Caco-2 (cell line): ENCODE measurements at regions not wholly inside any gene's neighbourhood (a gene's known extent, or its start where the extent isn't known, plus 50 kb on each side); places are given as distances from the start of the nearest gene placed in this dataset.

Experiments
- BruUV-seq: library from RNA; stranded (reverse); fragments of 400-500 nt; replicated peaks from 2 replicates; lab custom pipeline; 2021; lab: Mats Ljungman, UMichigan
- CTCF ChIA-PET: fragments of 300-600 bp; sonication (Branson Sonifier 250); formaldehyde crosslinking; loops from one replicate; lab custom pipeline; 2022; ENCODE audit warnings: antibody characterized with exemption; lab: Charles Lee
- POLR2A ChIA-PET: fragments of 300-600 bp; sonication (Branson Sonifier 250); formaldehyde crosslinking; loops from one replicate; lab custom pipeline; 2022; ENCODE audit warnings: antibody characterized with exemption; lab: Charles Lee
- DNase-seq, 2 experiments: peaks; one replicate each; pipeline versions ENCODE4 v3.0.0 to v3.0.0-alpha.2; 2020 to 2022
- H3K27me3 ChIP-seq: replicated peaks from 2 replicates; pipeline ENCODE4 v1.6.0; 2011; ENCODE audit warnings: low read length; ENCODE audit not compliant: control insufficient read depth, insufficient read depth
- H3K36me3 ChIP-seq: 2 replicates; pipeline ENCODE4 v1.5.1; 2011; ENCODE audit warnings: low read length; ENCODE audit not compliant: control insufficient read depth, insufficient read depth
- H3K4me1 ChIP-seq: fragments of 250-450 bp; sonication (Bioruptor Pico); 2 replicates; pipeline ENCODE4 v1.5.1; 2020; ENCODE audit warnings: mild to moderate bottlenecking
- H3K4me3 ChIP-seq: 2 replicates; pipeline ENCODE4 v1.5.1; 2011; ENCODE audit warnings: low read depth, mild to moderate bottlenecking, control low read depth, low read length
- H3K9me3 ChIP-seq: fragments of 250-450 bp; sonication (Bioruptor Pico); 2 replicates; pipeline ENCODE4 v1.5.1; 2020; ENCODE audit warnings: mild to moderate bottlenecking, moderate library complexity
- H3K27ac Mint-ChIP-seq: one replicate; pipeline ENCODE4 v1.8.0; 2022; ENCODE audit warnings: mixed read lengths; ENCODE audit not compliant: unreplicated experiment
- H3K27me3 Mint-ChIP-seq: one replicate; pipeline ENCODE4 v1.8.0; 2022; ENCODE audit warnings: mixed read lengths; ENCODE audit not compliant: insufficient read depth, unreplicated experiment
- H3K36me3 Mint-ChIP-seq: one replicate; pipeline ENCODE4 v1.8.0; 2022; ENCODE audit warnings: mild to moderate bottlenecking, mixed read lengths; ENCODE audit not compliant: insufficient read depth, unreplicated experiment
- H3K4me1 Mint-ChIP-seq: one replicate; pipeline ENCODE4 v1.8.0; 2022; ENCODE audit warnings: low read depth, mixed read lengths; ENCODE audit not compliant: unreplicated experiment
- H3K4me3 Mint-ChIP-seq: one replicate; pipeline ENCODE4 v1.8.0; 2022; ENCODE audit warnings: mild to moderate bottlenecking, moderate library complexity, mixed read lengths; ENCODE audit not compliant: unreplicated experiment
- H3K9me3 Mint-ChIP-seq: one replicate; pipeline ENCODE4 v1.8.0; 2022; ENCODE audit warnings: mixed read lengths; ENCODE audit not compliant: unreplicated experiment
- CTCF ChIP-seq, 2 experiments: fragments of 200-600 bp in 1 of 2; IDR thresholded peaks; 1 replicate in 1 of 2; 2 replicates in 1 of 2; pipeline versions ENCODE4 v1.5.1 to v1.8.0; 2011 to 2022; ENCODE audit warnings: antibody characterized with exemption in 1 of 2, control low read depth in 1 of 2, inconsistent platforms in 1 of 2, low read depth in 1 of 2, low read length in 1 of 2, mild to moderate bottlenecking in 1 of 2, moderate library complexity in 1 of 2; ENCODE audit not compliant: insufficient read depth in 1 of 2, severe bottlenecking in 1 of 2, unreplicated experiment in 1 of 2
- intact Hi-C: fragments of 100-400 bp; cut with micrococcal nuclease; formaldehyde crosslinking; loops from one replicate; pipeline ENCODE4 v1.10.0; 2022; ENCODE audit not compliant: unreplicated experiment

- TF ChIP-seq CTCF (IDR thresholded peaks at IDR 0.05; ENCODE audit: insufficient read depth in 1 of 2, low read depth in 1 of 2, low read length in 1 of 2, severe bottlenecking in 1 of 2, unreplicated experiment in 1 of 2): no peak
- no peak for DNase-seq
- intact Hi-C loops: no loop called here
- Mint-ChIP-seq H3K27me3 (peaks cover 7% of the 10 kb centered on the region), H3K27ac (no peak overlapping the region), H3K4me1 (peaks cover 5% of the 10 kb centered on the region), H3K36me3 (peaks cover 6% of the 10 kb centered on the region), H3K9me3 (no peaks in the 10 kb centered on the region), H3K4me3 (no peak overlapping the region)
- no peaks in the 10 kb centered on the region for H3K9me3 ChIP-seq
- no peaks in the 10 kb centered on the region for H3K4me1 ChIP-seq
- ChIA-PET POLR2A (no interaction called here), CTCF (no interaction called here)
- no peaks in the 10 kb centered on the region for H3K27me3 ChIP-seq
- H3K4me3 ChIP-seq: no peak overlapping the region
- BruUV-seq: no TSS peak
- H3K36me3 ChIP-seq: no peaks in the 10 kb centered on the region
Observed at GRCh38 chr3:16024548-16024947, 149.9 kb upstream of the GALNT15 start.

DNA sequence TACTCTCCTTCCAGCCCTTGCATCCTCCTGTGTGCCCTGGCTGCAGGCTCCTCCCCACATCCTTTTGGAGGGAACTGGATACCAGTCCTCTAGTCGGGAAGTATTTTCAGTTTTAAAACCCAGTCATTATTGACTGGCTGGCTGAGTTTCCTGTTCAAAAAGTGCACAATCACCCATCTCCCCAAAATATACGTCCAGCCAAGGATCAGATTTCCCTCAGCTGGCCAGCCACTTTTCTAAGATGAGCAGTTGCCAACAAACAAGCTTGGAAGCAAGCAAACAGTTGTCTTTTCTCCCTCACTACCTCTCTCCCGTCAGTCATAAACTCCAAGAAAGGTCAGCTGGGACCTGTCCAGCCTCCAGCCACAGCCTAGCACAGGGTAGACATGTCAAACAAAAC, 147.7 kb upstream of the GALNT15 start:
- peaks cover 6% of the 10 kb centered on the region for H3K36me3 Mint-ChIP-seq
- H3K4me1 Mint-ChIP-seq: peaks cover 5% of the 10 kb centered on the region
- BruUV-seq: no TSS peak
- ChIA-PET CTCF (no interaction called here), POLR2A (no interaction called here)
- no peaks in the 10 kb centered on the region for H3K9me3 Mint-ChIP-seq
- Histone ChIP-seq H3K9me3 (no peaks in the 10 kb centered on the region), H3K27me3 (no peaks in the 10 kb centered on the region), H3K4me3 (no peak overlapping the region), H3K36me3 (no peaks in the 10 kb centered on the region), H3K4me1 (no peaks in the 10 kb centered on the region)
- peaks cover 13% of the 10 kb centered on the region for H3K27me3 Mint-ChIP-seq
- H3K27ac Mint-ChIP-seq: no peak overlapping the region
- no peak for TF ChIP-seq CTCF (IDR thresholded peaks at IDR 0.05; ENCODE audit: insufficient read depth in 1 of 2, low read depth in 1 of 2, low read length in 1 of 2, severe bottlenecking in 1 of 2, unreplicated experiment in 1 of 2)
- intact Hi-C loops: no loop called here
- no peak overlapping the region for H3K4me3 Mint-ChIP-seq
- no peak for DNase-seq

- no peak for TF ChIP-seq CTCF (IDR thresholded peaks at IDR 0.05; ENCODE audit: insufficient read depth in 1 of 2, low read depth in 1 of 2, low read length in 1 of 2, severe bottlenecking in 1 of 2, unreplicated experiment in 1 of 2)
- no peaks in the 10 kb centered on the region for H3K36me3 ChIP-seq
- Mint-ChIP-seq H3K27me3 (peaks cover 13% of the 10 kb centered on the region), H3K4me1 (peaks cover 5% of the 10 kb centered on the region), H3K27ac (no peak overlapping the region), H3K9me3 (no peaks in the 10 kb centered on the region), H3K4me3 (no peak overlapping the region), H3K36me3 (peaks cover 6% of the 10 kb centered on the region)
- intact Hi-C loops: no loop called here
- no peaks in the 10 kb centered on the region for H3K9me3 ChIP-seq
- no TSS peak for BruUV-seq
- CTCF ChIA-PET: no interaction called here
- H3K4me1 ChIP-seq: no peaks in the 10 kb centered on the region
- no peak for DNase-seq
- H3K27me3 ChIP-seq: no peaks in the 10 kb centered on the region
- POLR2A ChIA-PET: no interaction called here
- no peak overlapping the region for H3K4me3 ChIP-seq
Observed at GRCh38 chr3:16028604-16029003, 145.9 kb upstream of the GALNT15 start.
